K562 (cell line): ENCODE measurements at regions not wholly inside any gene's neighbourhood (a gene's known extent, or its start where the extent isn't known, plus 50 kb on each side); places are given as distances from the start of the nearest gene placed in this dataset.

Experiments
- ATAC-seq: fragments of 200-7000 bp; cut with Tn5 transposase; 3 replicates; pipeline ENCODE4 v1.9.1; 2020; ENCODE audit warnings: moderate library complexity
- BruUV-seq: library from RNA; stranded (reverse); fragments of 400-500 nt; replicated peaks from 2 replicates; lab custom pipeline; 2021; lab: Mats Ljungman, UMichigan
- CTCF ChIA-PET: fragments of 300-600 bp; formaldehyde crosslinking; extraction: SDS; loops from one replicate; lab custom pipeline; 2021; ENCODE audit warnings: low intra/inter-chr PET ratio; lab: Yijun Ruan, JAX
- POLR2A ChIA-PET: fragments of 300-600, 350-650 bp; sonication (Branson Sonifier 250); formaldehyde crosslinking; extraction: SDS; loops from one replicate; lab custom pipeline; 2021; ENCODE audit warnings: antibody characterized with exemption, inconsistent platforms; lab: Yijun Ruan, JAX
- DNase-seq, 4 experiments: peaks; one replicate each; pipeline versions ENCODE4 v3.0.0 to v3.0.0-alpha.2; 2011 to 2018; ENCODE audit warnings: low spot score in 3 of 4, mixed read lengths in 3 of 4; ENCODE audit errors: extremely low read depth in 1 of 4
- FAIRE-seq: peaks from 2 replicates; lab custom pipeline; 2011; peaks lifted over from hg19 to GRCh38; lab: Jason Lieb, UNC
- H2AFZ ChIP-seq: 2 replicates; pipeline ENCODE4 v1.6.0; 2011; ENCODE audit warnings: low read depth, low read length, control low read depth, inconsistent platforms
- H3K27ac ChIP-seq: fragments of 200-600 bp; 3 replicates; pipeline ENCODE4 v1.8.0; 2011; ENCODE audit warnings: low read depth, mild to moderate bottlenecking, control low read depth, inconsistent platforms, low read length, moderate library complexity, mixed read lengths; ENCODE audit errors: extremely low read depth
- H3K27me3 ChIP-seq, 2 experiments: fragments of 300-600 bp in 1 of 2; 2 replicates in 1 of 2; 3 replicates in 1 of 2; pipeline versions ENCODE4 v1.6.0 to v1.8.0; 2011; ENCODE audit warnings: inconsistent platforms in 2 of 2, low read length in 2 of 2, mild to moderate bottlenecking in 1 of 2, mixed read lengths in 1 of 2, moderate library complexity in 1 of 2; ENCODE audit not compliant: control insufficient read depth in 2 of 2, insufficient read depth in 2 of 2
- H3K36me3 ChIP-seq: fragments of 300-600 bp; 3 replicates; pipeline ENCODE4 v1.8.0; 2011; ENCODE audit warnings: mild to moderate bottlenecking, low read length, inconsistent platforms; ENCODE audit not compliant: control insufficient read depth, insufficient read depth
- H3K4me1 ChIP-seq, 2 experiments: fragments of 200-600 bp in 1 of 2; replicated peaks in 1 of 2; 2 replicates in 1 of 2; 3 replicates in 1 of 2; pipeline versions ENCODE4 v1.5.1 to v1.8.0; 2011; ENCODE audit warnings: inconsistent platforms in 2 of 2, low read length in 2 of 2, mild to moderate bottlenecking in 1 of 2, mixed read lengths in 1 of 2, moderate library complexity in 1 of 2; ENCODE audit not compliant: control insufficient read depth in 2 of 2, insufficient read depth in 2 of 2
- H3K4me2 ChIP-seq: 2 replicates; pipeline ENCODE4 v1.6.1; 2011; ENCODE audit warnings: low read length, control low read depth, inconsistent platforms, mixed read lengths; ENCODE audit not compliant: insufficient read depth
- H3K4me3 ChIP-seq: fragments of 200-600 bp; sonication (generic), shearing (Covaris generic); 2 replicates; pipeline ENCODE4 v1.5.1; 2016; ENCODE audit warnings: control low read depth, inconsistent platforms
- H3K79me2 ChIP-seq: fragments of 200-600 bp; 3 replicates; pipeline ENCODE4 v1.8.0; 2011; ENCODE audit warnings: low read length, inconsistent platforms; ENCODE audit not compliant: control insufficient read depth, insufficient read depth
- H3K9ac ChIP-seq, 2 experiments: 2 replicates each; pipeline versions ENCODE4 v1.6.0 to v1.6.1; 2011; ENCODE audit warnings: low read depth in 2 of 2, low read length in 2 of 2, control low read depth in 1 of 2, inconsistent platforms in 1 of 2, mild to moderate bottlenecking in 1 of 2, mixed read lengths in 1 of 2; ENCODE audit not compliant: insufficient read depth in 1 of 2
- H3K9me1 ChIP-seq: one replicate; pipeline ENCODE4 v1.6.0; 2011; ENCODE audit warnings: inconsistent platforms, mild to moderate bottlenecking, low read length, moderate library complexity; ENCODE audit not compliant: control insufficient read depth, insufficient read depth
- H3K9me3 ChIP-seq: replicated peaks from 2 replicates; pipeline ENCODE4 v1.5.1; 2011; ENCODE audit warnings: low read depth, low read length, inconsistent platforms; ENCODE audit not compliant: control insufficient read depth, insufficient read depth
- H4K20me1 ChIP-seq: replicated peaks from 2 replicates; pipeline ENCODE4 v1.6.1; 2011; ENCODE audit warnings: low read length, inconsistent platforms, mixed read lengths; ENCODE audit not compliant: control insufficient read depth, insufficient read depth
- CHD2 ChIP-seq: IDR thresholded peaks from 2 replicates; pipeline ENCODE4 v1.6.1; 2011; ENCODE audit warnings: low read depth, low read length
- ETV6 ChIP-seq, 3 experiments: fragments of 150-350 bp in 1 of 3; sonication (generic) in 1 of 3; formaldehyde crosslinking in 1 of 3; IDR thresholded peaks; 2 replicates each; pipeline versions ENCODE4 v1.6.1 to v1.8.0; 2014 to 2022; ENCODE audit warnings: borderline replicate concordance in 2 of 3, low read depth in 2 of 3, antibody characterized with exemption in 1 of 3, low read length in 1 of 3, mild to moderate bottlenecking in 1 of 3, missing genetic modification reagents in 1 of 3
- FOSL1 ChIP-seq: fragments of 200-800 bp; sonication (Bioruptor generic); conservative IDR thresholded peaks from 2 replicates; pipeline ENCODE4 v1.6.1; 2016; ENCODE audit warnings: missing genetic modification characterization, missing compliant biosample characterization
- KLF10 ChIP-seq: fragments of 250-450 bp; sonication (Bioruptor Pico); IDR thresholded peaks from 2 replicates; pipeline ENCODE4 v1.6.1; 2021; ENCODE audit warnings: matching md5 sums
- NUFIP1 ChIP-seq: fragments of 450-650 bp; IDR thresholded peaks from 2 replicates; pipeline ENCODE4 v1.6.1; 2018; ENCODE audit not compliant: partially characterized antibody
- RBM22 ChIP-seq: fragments of 200-400 bp; formaldehyde crosslinking; IDR thresholded peaks from 2 replicates; pipeline ENCODE4 v1.6.1; 2018; ENCODE audit warnings: low read length, low read depth; ENCODE audit not compliant: poor library complexity, severe bottlenecking
- RBM34 ChIP-seq: fragments of 200-400 bp; formaldehyde crosslinking; IDR thresholded peaks from 2 replicates; pipeline ENCODE4 v1.6.1; 2018; ENCODE audit warnings: low read length, borderline replicate concordance; ENCODE audit not compliant: insufficient read depth
- SMARCB1 ChIP-seq: IDR thresholded peaks from 2 replicates; pipeline ENCODE4 v1.6.1; 2011; ENCODE audit warnings: improper control_type of control experiment, low read depth; ENCODE audit not compliant: insufficient read length
- UBTF ChIP-seq, 2 experiments: IDR thresholded peaks; 2 replicates each; pipeline ENCODE4 v1.6.1; 2012; ENCODE audit warnings: improper control_type of control experiment in 2 of 2, low read depth in 2 of 2, low read length in 2 of 2, borderline replicate concordance in 1 of 2
- ZBED1 ChIP-seq: IDR thresholded peaks from 2 replicates; pipeline ENCODE4 v1.6.1; 2014
- WGBS: fragments of 100-300 bp; shearing (Covaris generic); methylation state at CpG from one replicate; pipeline ENCODE4 v1.1.6; 2016; ENCODE audit warnings: low coverage, mixed read lengths; ENCODE audit not compliant: insufficient coverage; ENCODE audit errors: missing lambda C conversion rate; 5-methylcytosine and 5-hydroxymethylcytosine counted together
- in situ Hi-C: fragments of 300-500 bp; cut with MboI; formaldehyde crosslinking; loops from 4 replicates; pipeline ENCODE4 v1.15.0; 2018; ENCODE audit warnings: inconsistent platforms, mixed read lengths
- intact Hi-C: fragments of 100-400 bp; cut with micrococcal nuclease; formaldehyde crosslinking; loops from 2 replicates; pipeline ENCODE4 v1.14.2; 2022
- TF ChIP-seq, protein P1 (sequence below): fragments of 250-450 bp; sonication (Bioruptor Pico); IDR thresholded peaks from 2 replicates; pipeline ENCODE4 v1.5.0; 2021; ENCODE audit warnings: mild to moderate bottlenecking, moderate library complexity

- Histone ChIP-seq H2AFZ (no peak overlapping the region), H3K4me1 (no peaks in the 10 kb centered on the region), H3K9me1 (no peaks in the 10 kb centered on the region), H3K79me2 (no peaks in the 10 kb centered on the region), H3K9ac (no peak overlapping the region), H3K4me2 (no peak overlapping the region), H3K36me3 (no peaks in the 10 kb centered on the region), H3K9me3 (no peaks in the 10 kb centered on the region), H3K27me3 (no peaks in the 10 kb centered on the region)
- intact Hi-C loops (no loop called here), in situ Hi-C loops (no loop called here)
- FAIRE-seq: no peak
- no peak for ATAC-seq
- no peak for DNase-seq
- CTCF ChIA-PET: no interaction called here
- no TSS peak for BruUV-seq
- POLR2A ChIA-PET: interaction anchor here (0.6 kb wide), 1 partner anchor 71 kb away, joined by 4 read pairs; no protein-coding TSS in a partner anchor
- TF ChIP-seq RBM22 (no peak), FOSL1 (tag) (no peak)
- TF ChIP-seq, all 486 proteins: peak for 0
- WGBS: 0% methylated on average over 2 of the region's 2 CpGs
- no peak overlapping the region for H3K27ac ChIP-seq
- H3K4me3 ChIP-seq: no peak overlapping the region
- H4K20me1 ChIP-seq: no peaks in the 10 kb centered on the region
Observed at GRCh38 chr12:58316926-58317325, 375.6 kb downstream of the ATP23 start.

- DNase-seq (no peak), ATAC-seq (no peak), FAIRE-seq (no peak)
- WGBS: 2% methylated on average over 3 of the region's 3 CpGs
- intact Hi-C loops (no loop called here), in situ Hi-C loops (no loop called here)
- Histone ChIP-seq H3K27ac (no peak overlapping the region), H3K9me1 (no peaks in the 10 kb centered on the region), H3K4me3 (no peak overlapping the region), H3K4me2 (no peak overlapping the region), H3K79me2 (no peaks in the 10 kb centered on the region), H3K9me3 (no peaks in the 10 kb centered on the region), H3K9ac (no peak overlapping the region), H4K20me1 (no peaks in the 10 kb centered on the region), H2AFZ (no peak overlapping the region), H3K36me3 (no peaks in the 10 kb centered on the region), H3K27me3 (no peaks in the 10 kb centered on the region), H3K4me1 (no peaks in the 10 kb centered on the region)
- ChIA-PET POLR2A (no interaction called here), CTCF (no interaction called here)
- BruUV-seq: no TSS peak
- no peak for TF ChIP-seq ZBED1
- no peak for TF ChIP-seq CHD2
- TF ChIP-seq NUFIP1: no peak
- TF ChIP-seq UBTF (IDR thresholded peaks at IDR 0.05; ENCODE audit: borderline replicate concordance in 1 of 2, low read depth in 2 of 2, low read length in 2 of 2): no peak
- TF ChIP-seq ETV6 (IDR thresholded peaks at IDR 0.05; ENCODE audit: borderline replicate concordance in 1 of 2, low read depth in 2 of 2, low read length in 1 of 2): no peak
- TF ChIP-seq ETV6 (CRISPR knock-in tag; IDR thresholded peaks at IDR 0.05; ENCODE audit: borderline replicate concordance): no peak
- no peak for TF ChIP-seq SMARCB1
- no peak for TF ChIP-seq KLF10
- TF ChIP-seq, protein P1, sequence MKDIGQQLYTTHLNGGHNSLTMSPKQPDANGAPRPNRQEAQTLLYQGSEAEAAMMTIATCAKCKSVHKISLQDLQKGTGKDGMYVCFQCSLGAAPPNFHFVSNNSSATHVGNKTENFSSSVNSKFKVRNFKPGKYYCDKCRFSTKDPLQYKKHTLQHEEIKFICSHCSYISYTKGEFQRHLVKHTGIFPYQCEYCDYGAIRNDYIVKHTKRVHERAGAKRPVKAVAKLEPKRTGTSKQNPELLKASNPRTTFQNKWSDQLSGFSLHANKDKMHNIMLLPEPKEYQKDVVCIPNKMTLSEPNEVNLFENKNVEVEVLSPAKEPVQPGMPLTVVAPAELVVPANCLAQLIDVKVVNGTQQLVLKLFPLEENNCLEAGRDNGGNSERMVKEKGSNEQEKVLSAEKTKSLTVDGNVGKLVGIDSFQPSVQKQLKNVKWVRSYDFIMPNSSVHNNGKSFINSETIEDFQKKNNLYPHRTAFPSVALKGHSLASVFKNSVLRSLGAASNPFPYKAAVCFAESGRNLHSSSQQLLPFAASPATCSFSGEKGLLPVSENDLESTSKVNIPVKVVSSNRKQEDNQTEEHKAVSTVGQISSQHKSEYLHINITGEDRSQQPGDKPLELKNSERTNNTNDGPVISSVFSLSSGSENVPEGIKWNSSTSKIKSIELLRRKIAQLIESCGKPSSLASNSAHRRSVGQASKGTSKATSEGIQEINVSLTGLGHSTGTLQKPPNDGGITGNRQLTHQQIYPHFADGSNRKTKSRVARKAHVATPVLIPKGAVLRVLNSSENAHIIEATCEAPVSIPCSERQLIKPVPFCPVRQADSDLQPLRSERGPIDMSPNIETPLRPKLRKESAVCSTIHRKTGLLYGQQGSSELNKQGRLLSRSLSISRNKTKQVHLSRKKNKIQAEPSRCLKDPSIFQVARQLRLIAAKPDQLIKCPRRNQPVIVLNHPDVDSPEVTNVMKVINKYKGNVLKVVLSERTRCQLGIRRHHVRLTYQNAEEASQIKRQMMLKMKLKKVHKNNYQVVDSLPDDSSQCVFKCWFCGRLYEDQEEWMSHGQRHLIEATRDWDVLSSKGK (CRISPR knock-in tag): no peak
- no peak for TF ChIP-seq RBM34
Observed at GRCh38 chr12:58321414-58321813, 380.0 kb downstream of the ATP23 start.
